ENCODE measurements at regions not wholly inside any gene's neighbourhood (a gene's known extent, or its start where the extent isn't known, plus 50 kb on each side); places are given as distances from the start of the nearest gene placed in this dataset.

- POLR2A ChIA-PET: no interaction called here
- CTCF ChIA-PET: interaction anchor here (0.5 to 1.4 kb wide), 3 partner anchors 36 to 305 kb away, joined by 3 read pairs; no protein-coding TSS in a partner anchor
- WGBS (ENCODE audit: missing lambda C conversion rate): 89% methylated on average over 9 of the region's 9 CpGs
- Histone ChIP-seq H3K9me3 (no peaks in the 10 kb centered on the region), H3K4me1 (no peaks in the 10 kb centered on the region), H3K4me2 (no peak overlapping the region), H3K27ac (no peak overlapping the region), H3K4me3 (no peak overlapping the region)
- ATAC-seq: no peak
- no peak for FAIRE-seq
- DNase-seq (ENCODE audit: low read depth in 1 of 2, low spot score in 1 of 2): no peak
- TF ChIP-seq ZNF302 (CRISPR knock-in tag; IDR thresholded peaks at IDR 0.05) (no peak), BHLHE40 (IDR thresholded peaks at IDR 0.05; ENCODE audit: low read depth, low read length) (no peak), GATA3 (IDR thresholded peaks at IDR 0.05; ENCODE audit: borderline replicate concordance) (no peak), CBX8 (IDR thresholded peaks at IDR 0.05) (no peak), RAD21 (conservative IDR thresholded peaks at IDR 0.05 in 1 of 2, IDR thresholded peaks at IDR 0.05 in 1 of 2) (no peak), EHF (CRISPR knock-in tag; IDR thresholded peaks at IDR 0.05) (no peak), ESRRA (IDR thresholded peaks at IDR 0.05; ENCODE audit: borderline replicate concordance, low read length) (no peak), HOXA7 (CRISPR knock-in tag; IDR thresholded peaks at IDR 0.05) (no peak), FOSL2 (IDR thresholded peaks at IDR 0.05) (no peak), FOSL2 (CRISPR knock-in tag; IDR thresholded peaks at IDR 0.05) (no peak), MAX (IDR thresholded peaks at IDR 0.05) (no peak), NR3C1 (IDR thresholded peaks at IDR 0.05) (no peak)
- TF ChIP-seq, protein P1, sequence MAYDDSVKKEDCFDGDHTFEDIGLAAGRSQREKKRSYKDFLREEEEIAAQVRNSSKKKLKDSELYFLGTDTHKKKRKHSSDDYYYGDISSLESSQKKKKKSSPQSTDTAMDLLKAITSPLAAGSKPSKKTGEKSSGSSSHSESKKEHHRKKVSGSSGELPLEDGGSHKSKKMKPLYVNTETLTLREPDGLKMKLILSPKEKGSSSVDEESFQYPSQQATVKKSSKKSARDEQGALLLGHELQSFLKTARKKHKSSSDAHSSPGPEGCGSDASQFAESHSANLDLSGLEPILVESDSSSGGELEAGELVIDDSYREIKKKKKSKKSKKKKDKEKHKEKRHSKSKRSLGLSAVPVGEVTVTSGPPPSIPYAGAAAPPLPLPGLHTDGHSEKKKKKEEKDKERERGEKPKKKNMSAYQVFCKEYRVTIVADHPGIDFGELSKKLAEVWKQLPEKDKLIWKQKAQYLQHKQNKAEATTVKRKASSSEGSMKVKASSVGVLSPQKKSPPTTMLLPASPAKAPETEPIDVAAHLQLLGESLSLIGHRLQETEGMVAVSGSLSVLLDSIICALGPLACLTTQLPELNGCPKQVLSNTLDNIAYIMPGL (CRISPR knock-in tag; IDR thresholded peaks at IDR 0.05; ENCODE audit: borderline replicate concordance): no peak
Observed at GRCh38 chr10:118805146-118805545, 50.4 kb upstream of the CACUL1 start.

DNA sequence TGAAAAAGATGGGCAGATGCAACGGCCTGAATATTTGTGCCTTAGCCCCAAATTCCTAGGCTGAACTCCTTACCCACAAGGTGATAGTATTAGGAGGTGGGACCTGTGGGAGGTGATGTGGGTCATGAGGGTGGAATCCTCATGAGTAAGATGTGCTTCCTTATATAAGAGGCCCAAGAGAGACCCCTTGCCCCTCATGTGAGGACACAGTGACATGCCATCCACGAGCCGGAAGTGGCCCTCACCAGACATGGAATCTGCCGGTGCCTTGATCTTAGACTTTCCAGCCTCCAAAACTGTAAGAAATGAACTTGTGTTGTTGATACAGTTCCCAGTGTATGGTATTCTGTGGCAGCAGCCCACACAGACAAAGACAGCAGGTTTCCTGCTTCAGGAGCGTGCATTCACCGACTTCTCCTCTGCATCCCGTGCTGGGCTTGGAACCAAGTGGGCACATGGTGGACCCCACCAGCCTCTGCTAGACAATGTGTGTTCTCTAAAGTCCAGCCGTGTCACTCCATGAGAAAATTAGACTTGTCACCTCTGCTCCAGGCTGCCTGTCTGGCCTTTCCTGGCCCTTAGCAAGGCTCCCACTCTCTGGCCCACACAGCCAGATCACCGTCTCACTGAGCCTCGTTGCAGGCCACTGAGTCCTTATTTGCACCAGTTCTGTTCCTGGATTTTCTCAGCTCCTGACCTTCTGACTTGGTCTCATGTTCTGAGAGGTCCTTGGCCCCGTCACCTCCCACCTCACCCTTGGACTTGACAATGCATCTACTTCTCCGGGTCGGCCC is 52.9 kb upstream of the CACUL1 start:
- FAIRE-seq (no peak), ATAC-seq (no peak), DNase-seq (ENCODE audit: low read depth in 1 of 2, low spot score in 1 of 2) (no peak)
- CTCF ChIA-PET: no interaction called here
- H3K4me2 ChIP-seq: no peak overlapping the region
- TF ChIP-seq CEBPB (IDR thresholded peaks at IDR 0.05) (no peak), ZSCAN20 (CRISPR knock-in tag; IDR thresholded peaks at IDR 0.05) (no peak), FOXS1 (CRISPR knock-in tag; IDR thresholded peaks at IDR 0.05) (no peak), ZC3H11A (IDR thresholded peaks at IDR 0.05) (no peak), NPAS2 (CRISPR knock-in tag; IDR thresholded peaks at IDR 0.05; ENCODE audit: borderline replicate concordance) (no peak), NR3C1 (IDR thresholded peaks at IDR 0.05) (no peak), KDM5A (IDR thresholded peaks at IDR 0.05) (no peak), REST (IDR thresholded peaks at IDR 0.05) (no peak), HEYL (CRISPR knock-in tag; IDR thresholded peaks at IDR 0.05) (no peak), MAFK (IDR thresholded peaks at IDR 0.05; ENCODE audit: partially characterized antibody) (no peak), POLR2A (IDR thresholded peaks at IDR 0.05; ENCODE audit: low read length) (no peak), HOXA7 (CRISPR knock-in tag; IDR thresholded peaks at IDR 0.05) (no peak), ZFP36 (IDR thresholded peaks at IDR 0.05; ENCODE audit: borderline replicate concordance, partially characterized antibody) (no peak), ESRRA (IDR thresholded peaks at IDR 0.05; ENCODE audit: borderline replicate concordance, low read length) (no peak), HES2 (IDR thresholded peaks at IDR 0.05) (no peak)
- TF ChIP-seq, protein P2, sequence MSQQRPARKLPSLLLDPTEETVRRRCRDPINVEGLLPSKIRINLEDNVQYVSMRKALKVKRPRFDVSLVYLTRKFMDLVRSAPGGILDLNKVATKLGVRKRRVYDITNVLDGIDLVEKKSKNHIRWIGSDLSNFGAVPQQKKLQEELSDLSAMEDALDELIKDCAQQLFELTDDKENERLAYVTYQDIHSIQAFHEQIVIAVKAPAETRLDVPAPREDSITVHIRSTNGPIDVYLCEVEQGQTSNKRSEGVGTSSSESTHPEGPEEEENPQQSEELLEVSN (IDR thresholded peaks at IDR 0.05; ENCODE audit: borderline replicate concordance, low read depth): no peak
- TF ChIP-seq, protein P3, sequence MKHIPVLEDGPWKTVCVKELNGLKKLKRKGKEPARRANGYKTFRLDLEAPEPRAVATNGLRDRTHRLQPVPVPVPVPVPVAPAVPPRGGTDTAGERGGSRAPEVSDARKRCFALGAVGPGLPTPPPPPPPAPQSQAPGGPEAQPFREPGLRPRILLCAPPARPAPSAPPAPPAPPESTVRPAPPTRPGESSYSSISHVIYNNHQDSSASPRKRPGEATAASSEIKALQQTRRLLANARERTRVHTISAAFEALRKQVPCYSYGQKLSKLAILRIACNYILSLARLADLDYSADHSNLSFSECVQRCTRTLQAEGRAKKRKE (CRISPR knock-in tag; IDR thresholded peaks at IDR 0.05; ENCODE audit: low read depth): no peak
- H3K4me3 ChIP-seq: no peak overlapping the region
- POLR2A ChIA-PET: no interaction called here
- WGBS (ENCODE audit: missing lambda C conversion rate): 73% methylated on average over 13 of the region's 13 CpGs
- H3K9me3 ChIP-seq: no peaks in the 10 kb centered on the region
- H3K4me1 ChIP-seq: no peaks in the 10 kb centered on the region
- H3K27ac ChIP-seq: no peak overlapping the region
